Spinal cord (tissue), 9 donors: ENCODE measurements at regions not wholly inside any gene's neighbourhood (a gene's known extent, or its start where the extent isn't known, plus 50 kb on each side); places are given as distances from the start of the nearest gene placed in this dataset.
"Not testable (repeated sequence)": the region's sequence is repeated elsewhere in the genome, so short reads cannot be mapped to it uniquely, and the experiment has no call there.

ENCODE experiments used
- DNase-seq, 6 donors: peaks; one replicate each; pipeline versions ENCODE4 v3.0.0 to v3.0.0-alpha.2; 2013 to 2015; ENCODE audit warnings: low spot score in 6 of 6, low read depth in 4 of 6
- H3K27ac ChIP-seq: one replicate; pipeline ENCODE4 v1.5.1; 2013; ENCODE audit warnings: low read depth, low read length, control low read depth
- H3K27me3 ChIP-seq: one replicate; pipeline ENCODE4 v1.6.1; 2013; ENCODE audit warnings: low read length; ENCODE audit not compliant: control insufficient read depth, insufficient read depth
- H3K36me3 ChIP-seq: one replicate; pipeline ENCODE4 v1.6.1; 2013; ENCODE audit warnings: low read length; ENCODE audit not compliant: control insufficient read depth, insufficient read depth
- H3K4me1 ChIP-seq: one replicate; pipeline ENCODE4 v1.6.1; 2013; ENCODE audit warnings: low read length; ENCODE audit not compliant: control insufficient read depth, insufficient read depth
- H3K4me3 ChIP-seq: one replicate; pipeline ENCODE4 v1.5.1; 2013; ENCODE audit warnings: low read depth, low read length, control low read depth
- H3K9me3 ChIP-seq: one replicate; pipeline ENCODE4 v1.6.1; 2013; ENCODE audit warnings: low read length; ENCODE audit not compliant: control insufficient read depth, insufficient read depth
- WGBS: methylation state at CpG from one replicate; pipeline ENCODE4 v1.1.5; 2013; ENCODE audit warnings: missing lambda C conversion rate; ENCODE audit not compliant: insufficient coverage; 5-methylcytosine and 5-hydroxymethylcytosine counted together
- donor health status: healthy.

DNA sequence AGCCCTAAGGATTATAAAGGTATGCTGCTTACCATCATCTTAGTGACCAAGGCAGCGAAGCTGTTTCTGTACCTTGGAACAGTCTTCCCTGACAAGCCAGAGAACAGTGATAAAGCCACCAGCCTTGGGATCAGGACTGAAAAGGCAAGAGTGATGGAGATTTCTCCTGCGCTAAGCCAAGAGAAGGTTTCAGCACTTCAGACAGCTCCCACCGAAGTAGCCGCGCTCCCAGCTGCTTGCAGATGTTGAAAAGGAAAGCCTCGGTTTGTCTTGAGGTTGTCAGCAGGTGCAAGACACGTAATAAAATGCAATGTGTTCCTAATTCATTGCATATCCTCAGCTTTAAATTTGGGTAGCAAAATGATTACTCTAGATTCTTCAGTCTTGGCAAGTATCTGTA lies 171.0 kb downstream of the ATP6V0E2 start:
- WGBS, result 11% methylated on average over 5 of the region's 7 CpGs
- H3K4me1 ChIP-seq, H3K27me3 ChIP-seq, H3K9me3 ChIP-seq, H3K27ac ChIP-seq, H3K36me3 ChIP-seq, H3K4me3 ChIP-seq: not testable (repeated sequence)
- peak in 2 of 6 donors; percentile 23 to 36 for DNase-seq

DNA sequence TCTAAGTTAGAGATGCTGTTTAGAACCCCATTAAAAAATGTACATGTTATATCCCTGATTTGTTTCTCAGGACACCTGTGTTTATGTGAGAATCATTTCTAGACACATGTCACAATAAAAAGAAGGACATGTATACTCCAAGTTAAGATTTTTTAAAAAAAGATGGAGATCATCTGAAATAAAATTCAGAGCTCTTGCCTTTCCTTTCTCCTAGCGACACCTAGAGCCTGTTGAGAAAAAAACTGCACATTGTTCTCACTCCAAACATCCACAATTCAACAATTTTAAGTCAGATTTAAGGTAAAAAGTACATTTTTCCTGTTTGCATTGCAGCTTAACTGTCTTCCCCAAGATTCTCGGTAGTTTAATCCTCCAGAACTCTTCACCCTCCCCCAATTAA lies 171.8 kb downstream of the ATP6V0E2 start:
- H3K4me1 ChIP-seq, H3K9me3 ChIP-seq, H3K4me3 ChIP-seq, H3K27me3 ChIP-seq, H3K36me3 ChIP-seq, H3K27ac ChIP-seq: not testable (repeated sequence)
- no CpG with 5 or more reads among the region's 2 CpGs for WGBS
- peak in 2 of 6 donors; percentile 28 to 63 for DNase-seq

DNA sequence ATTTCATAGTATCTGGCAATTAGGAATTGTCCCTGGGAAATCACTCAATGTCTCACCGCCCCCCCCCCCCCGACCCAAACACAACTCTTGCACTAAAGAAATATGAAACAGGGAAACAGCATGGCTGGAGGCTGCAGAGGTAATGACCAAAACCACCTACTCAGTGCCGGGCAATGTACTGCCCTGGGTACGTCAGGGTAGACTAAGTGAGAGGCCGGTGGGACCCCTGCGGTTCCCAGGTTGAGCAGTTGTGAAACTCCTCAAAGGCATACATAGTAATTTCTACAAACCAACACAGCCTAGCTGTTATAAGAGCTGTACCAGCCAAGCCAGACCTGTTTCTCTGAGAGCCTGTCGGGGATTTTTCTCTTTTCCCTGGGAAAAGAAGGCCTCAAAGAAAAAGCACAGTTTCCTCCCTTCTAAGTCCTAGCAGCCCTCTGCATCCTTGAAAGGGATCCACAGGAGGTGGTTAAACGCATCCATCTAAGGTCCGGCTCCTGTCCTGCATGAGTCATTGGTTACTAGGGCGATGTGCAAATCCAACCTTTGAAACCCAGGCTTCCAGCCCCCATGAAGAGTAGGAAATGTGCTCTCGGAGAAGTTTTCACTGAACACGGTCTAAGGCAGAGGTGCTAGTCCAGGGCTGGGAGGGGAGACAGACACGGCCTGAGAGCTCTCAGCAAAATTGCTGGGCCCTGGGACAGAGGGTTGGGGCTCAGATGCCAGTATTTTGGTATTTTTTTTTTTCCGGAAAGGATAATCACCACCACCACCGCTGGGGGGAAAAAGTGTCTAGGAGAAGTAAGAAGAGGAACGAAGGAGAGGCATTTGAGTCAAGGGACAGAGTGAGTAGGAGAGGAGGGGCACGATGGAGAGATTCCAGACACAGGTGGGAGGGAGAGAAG lies 172.8 kb downstream of the ATP6V0E2 start:
- H3K27me3 ChIP-seq, H3K36me3 ChIP-seq, H3K27ac ChIP-seq, H3K4me1 ChIP-seq, H3K9me3 ChIP-seq: not testable (repeated sequence)
- peak overlapping the region; percentile 1 for H3K4me3 ChIP-seq
- no CpG with 5 or more reads among the region's 17 CpGs for WGBS
- DNase-seq, result peak in 2 of 6 donors; percentile 20 to 38

DNA sequence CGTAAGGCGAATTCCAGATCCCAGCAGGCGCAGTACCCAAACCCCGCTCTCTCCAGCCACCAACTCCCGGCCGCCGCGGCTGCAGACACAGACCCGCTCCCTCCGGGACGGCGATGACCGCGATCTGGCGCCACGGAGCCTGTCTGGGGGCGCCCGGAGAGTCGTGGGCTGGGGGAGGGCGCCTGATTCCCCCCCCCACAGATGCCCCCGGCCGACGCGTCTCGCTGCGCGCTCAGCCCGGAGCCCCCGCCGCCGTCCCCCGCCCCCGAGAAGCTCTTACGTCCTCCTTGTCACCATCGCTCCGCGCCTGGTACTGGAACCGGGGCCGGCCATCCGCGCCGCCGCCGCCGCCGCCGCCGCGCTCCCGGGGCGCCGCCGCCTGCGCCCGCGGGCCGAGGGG lies 173.6 kb downstream of the ATP6V0E2 start:
- not testable (repeated sequence) for H3K36me3 ChIP-seq, H3K4me1 ChIP-seq, H3K9me3 ChIP-seq, H3K27me3 ChIP-seq, H3K27ac ChIP-seq
- WGBS, result under 1% methylated on average over 43 of the region's 57 CpGs
- H3K4me3 ChIP-seq, result peak overlapping the region; percentile 38
- DNase-seq, result peak in 2 of 6 donors; percentile 45 to 56

DNA sequence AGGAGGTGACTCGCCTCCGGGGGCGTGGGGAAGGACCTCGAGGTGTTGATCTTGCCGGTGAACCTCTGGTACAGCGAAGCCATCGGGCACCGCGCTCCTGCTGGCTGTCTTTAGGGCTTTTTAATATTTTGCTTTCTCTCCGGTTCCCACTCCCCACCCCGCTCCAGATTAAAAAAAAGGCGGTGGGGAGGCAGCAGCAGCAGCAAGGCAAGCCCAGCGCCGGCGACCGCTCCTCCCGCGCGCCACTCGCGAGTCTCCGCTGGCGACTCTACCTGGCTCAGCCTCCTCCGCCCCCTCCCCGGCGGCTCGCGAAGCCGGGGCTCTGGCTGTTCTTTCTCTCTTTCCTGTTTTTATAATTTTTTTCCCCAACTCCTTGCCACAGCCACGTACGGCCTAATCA lies 174.0 kb downstream of the ATP6V0E2 start:
- not testable (repeated sequence) for H3K36me3 ChIP-seq, H3K9me3 ChIP-seq, H3K4me1 ChIP-seq, H3K27me3 ChIP-seq, H3K27ac ChIP-seq
- peak in 2 of 6 donors; percentile 54 to 57 for DNase-seq
- H3K4me3 ChIP-seq, result peak overlapping the region; percentile 38
- WGBS, result 0% methylated on average over 19 of the region's 31 CpGs

DNA sequence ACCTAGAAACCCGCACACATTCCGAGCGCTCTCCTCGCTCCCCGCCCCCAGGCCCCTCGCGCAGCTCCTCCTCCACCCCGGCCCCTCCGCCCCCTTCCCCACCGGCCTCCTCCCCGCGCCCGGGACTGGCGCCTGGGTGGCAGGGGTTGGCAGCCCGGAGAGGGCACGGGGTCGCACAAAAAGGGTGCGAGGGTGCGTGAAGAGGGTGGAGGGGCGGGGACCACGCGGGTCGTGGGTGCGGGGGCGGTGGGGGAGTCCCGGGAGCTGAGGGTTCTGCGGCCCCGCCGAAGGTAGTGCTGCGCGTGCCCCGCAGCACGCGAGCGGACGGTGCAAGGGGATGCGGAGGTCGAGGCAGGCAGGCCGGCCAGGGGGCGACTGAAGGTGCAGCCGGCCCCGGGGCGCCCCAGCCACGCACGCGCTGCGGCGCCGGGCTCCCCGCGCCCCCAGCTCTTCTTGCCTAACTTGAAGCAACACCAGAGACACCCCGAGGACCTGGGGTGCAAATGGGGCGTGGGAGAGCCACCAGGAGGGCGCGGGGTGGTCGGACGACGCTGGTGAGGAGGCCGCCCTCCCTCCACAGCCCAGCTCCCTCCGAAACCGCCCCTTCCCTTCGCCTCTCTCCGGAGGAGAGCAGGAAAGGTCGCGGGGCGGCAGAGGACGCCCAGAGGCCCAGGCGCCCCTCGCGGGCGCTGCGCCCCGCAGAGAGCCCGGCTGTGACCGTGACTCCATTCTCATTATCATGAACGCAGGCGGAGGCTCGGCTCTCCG lies 174.7 kb downstream of the ATP6V0E2 start:
- H3K27me3 ChIP-seq, H3K4me1 ChIP-seq, H3K36me3 ChIP-seq, H3K27ac ChIP-seq, H3K9me3 ChIP-seq: not testable (repeated sequence)
- DNase-seq, result peak in 2 of 6 donors; percentile 16 to 53
- H3K4me3 ChIP-seq, result peak overlapping the region; percentile 38
- WGBS, result 0% methylated on average over 19 of the region's 79 CpGs

DNA sequence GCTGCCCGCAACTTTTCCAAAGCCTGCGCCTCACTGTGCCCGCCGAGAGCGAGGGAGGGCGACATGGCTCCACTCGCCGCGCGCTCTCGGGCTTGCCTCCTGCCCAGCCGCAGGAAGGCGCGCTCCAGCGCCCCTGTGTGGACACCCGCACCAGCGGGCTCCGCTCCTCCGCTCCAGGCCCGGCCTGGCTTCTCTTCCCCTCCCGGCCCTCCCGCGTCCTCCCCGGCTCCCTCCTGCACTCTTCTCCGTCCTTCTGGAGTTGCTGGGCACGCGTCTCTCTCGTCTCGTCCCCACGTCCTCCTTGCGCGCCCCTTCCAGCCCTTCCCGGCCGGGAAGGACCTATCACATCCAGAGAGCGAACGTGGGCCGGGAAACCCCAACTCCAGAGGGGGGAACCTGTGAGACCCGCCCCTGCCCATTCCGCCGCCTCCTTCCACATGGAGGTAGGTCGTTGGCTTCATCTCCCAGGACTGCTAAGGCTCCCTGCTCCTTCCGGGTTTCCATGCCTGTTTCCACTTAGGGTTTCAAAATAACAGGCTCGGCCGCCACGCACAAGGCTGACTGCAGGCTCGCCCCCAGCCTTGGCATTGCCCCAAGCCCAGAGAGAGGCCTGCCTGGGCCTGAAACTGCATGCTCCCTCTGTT lies 175.4 kb downstream of the ATP6V0E2 start:
- not testable (repeated sequence) for H3K9me3 ChIP-seq, H3K36me3 ChIP-seq, H3K27me3 ChIP-seq, H3K4me1 ChIP-seq
- WGBS, result 3% methylated on average over 22 of the region's 46 CpGs
- H3K4me3 ChIP-seq, result peak overlapping the region; percentile 33
- DNase-seq, result peak in 2 of 6 donors; percentile 37 to 78
- H3K27ac ChIP-seq, result peak overlapping the region; percentile 78

DNA sequence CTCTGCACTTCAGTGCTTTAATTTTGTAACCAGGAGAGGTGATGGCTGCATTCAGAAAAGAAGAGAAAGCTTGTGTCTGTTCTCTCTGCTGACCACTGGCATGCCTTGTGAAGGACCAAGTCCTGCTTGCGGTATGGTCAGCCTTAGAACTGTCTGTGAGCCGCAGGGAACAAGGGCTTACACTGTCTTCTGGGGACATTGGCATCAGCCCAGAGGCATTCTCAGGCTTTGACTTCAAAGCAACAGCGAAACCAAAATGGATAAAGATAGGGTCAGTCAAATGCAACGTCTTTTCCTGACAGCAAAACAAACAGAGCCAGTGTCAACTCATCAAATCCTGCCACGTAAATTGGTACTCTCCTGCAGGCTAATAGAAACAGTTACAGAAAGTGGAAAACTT lies 179.6 kb downstream of the ATP6V0E2 start:
- DNase-seq, H3K27ac ChIP-seq, H3K4me1 ChIP-seq, H3K27me3 ChIP-seq, H3K4me3 ChIP-seq, H3K36me3 ChIP-seq, H3K9me3 ChIP-seq: not testable (repeated sequence)
- 49% methylated on average over 3 of the region's 5 CpGs for WGBS

DNA sequence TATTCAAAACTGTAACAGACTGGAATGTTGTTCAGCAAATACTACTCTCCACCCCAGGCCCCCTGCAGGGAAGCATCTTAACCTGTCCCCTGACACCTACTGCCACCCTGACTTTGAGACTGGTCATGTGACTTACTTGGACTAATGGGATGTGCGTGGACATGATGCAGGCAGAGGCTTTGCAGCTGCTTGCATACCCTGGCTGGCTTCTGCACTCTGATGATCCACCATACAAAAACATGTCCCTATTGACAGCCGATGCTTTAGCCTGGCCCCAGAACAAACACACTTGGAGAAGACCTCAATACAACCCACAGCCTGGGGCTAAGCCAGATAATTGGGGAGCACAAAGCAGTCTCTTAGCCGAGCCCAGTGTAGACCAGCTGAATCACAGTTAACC lies 180.5 kb downstream of the ATP6V0E2 start:
- H3K27ac ChIP-seq, H3K9me3 ChIP-seq, H3K27me3 ChIP-seq, DNase-seq, H3K4me1 ChIP-seq, H3K4me3 ChIP-seq, H3K36me3 ChIP-seq: not testable (repeated sequence)
- no CpG with 5 or more reads among the region's 3 CpGs for WGBS
